Parathyroid adenoma (tissue), 2 donors: ENCODE measurements at regions not wholly inside any gene's neighbourhood (a gene's known extent, or its start where the extent isn't known, plus 50 kb on each side); places are given as distances from the start of the nearest gene placed in this dataset.

Experiments used
- H2AFZ ChIP-seq: fragments of 300-600 bp; sonication (generic); one replicate; pipeline ENCODE4 v1.7.0; 2017; ENCODE audit warnings: antibody characterized with exemption, mild to moderate bottlenecking
- H3K27ac ChIP-seq: fragments of 300-600 bp; sonication (generic); one replicate; pipeline ENCODE4 v1.7.0; 2017
- H3K27me3 ChIP-seq: fragments of 300-600 bp; sonication (generic); one replicate; pipeline ENCODE4 v1.7.0; 2017; ENCODE audit warnings: low read length; ENCODE audit not compliant: control insufficient read depth, insufficient read depth
- H3K36me3 ChIP-seq: fragments of 300-600 bp; sonication (generic); one replicate; pipeline ENCODE4 v1.7.0; 2017; ENCODE audit warnings: low read length; ENCODE audit not compliant: control insufficient read depth, insufficient read depth
- H3K4me1 ChIP-seq: fragments of 300-600 bp; sonication (generic); one replicate; pipeline ENCODE4 v1.7.0; 2017; ENCODE audit warnings: control low read depth
- H3K4me2 ChIP-seq: fragments of 300-600 bp; sonication (generic); one replicate; pipeline ENCODE4 v1.7.0; 2017; ENCODE audit warnings: low read length
- H3K4me3 ChIP-seq: fragments of 300-600 bp; sonication (generic); one replicate; pipeline ENCODE4 v1.7.0; 2017; ENCODE audit warnings: low read depth, low read length
- H3K79me2 ChIP-seq: fragments of 300-600 bp; sonication (generic); one replicate; pipeline ENCODE4 v1.7.0; 2017; ENCODE audit warnings: control low read depth
- H3K9ac ChIP-seq: fragments of 300-600 bp; sonication (generic); one replicate; pipeline ENCODE4 v1.7.0; 2017; ENCODE audit warnings: mild to moderate bottlenecking
- H3K9me3 ChIP-seq: fragments of 300-600 bp; sonication (generic); one replicate; pipeline ENCODE4 v1.7.0; 2017; ENCODE audit warnings: low read length; ENCODE audit not compliant: control insufficient read depth
- TF ChIP-seq, protein P1 (sequence below): fragments of 300-600 bp; sonication (generic); IDR thresholded peaks from one replicate; pipeline ENCODE4 v1.7.0; 2017; ENCODE audit warnings: antibody characterized with exemption, mild to moderate bottlenecking
- donor health status: primary hyperparathyroidism.

DNA sequence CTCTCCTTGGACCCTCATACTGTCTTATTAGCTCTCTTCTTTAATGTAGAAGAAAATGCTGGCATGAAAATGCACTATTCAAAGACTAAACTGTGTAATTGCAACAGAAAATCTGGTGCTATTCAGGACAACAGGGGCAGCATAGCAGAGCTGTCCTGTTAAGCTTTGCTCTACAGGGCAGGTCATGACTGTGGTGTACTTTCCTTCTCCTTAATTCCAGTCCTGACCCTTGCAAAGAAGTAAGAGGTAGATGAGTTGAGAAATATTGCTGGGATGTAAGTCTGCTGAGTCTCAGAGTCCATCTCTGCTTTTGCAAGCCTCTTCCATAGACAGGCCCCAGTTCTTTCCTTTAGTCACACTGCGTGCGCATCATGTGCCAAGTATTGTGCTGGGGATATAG, 52.6 kb upstream of the STK38L start:
- no peaks in the 10 kb centered on the region for H3K27me3 ChIP-seq
- no peak overlapping the region for H3K9ac ChIP-seq
- no peak overlapping the region for H2AFZ ChIP-seq
- no peaks in the 10 kb centered on the region for H3K79me2 ChIP-seq
- no peak overlapping the region for H3K4me3 ChIP-seq
- TF ChIP-seq, protein P1, sequence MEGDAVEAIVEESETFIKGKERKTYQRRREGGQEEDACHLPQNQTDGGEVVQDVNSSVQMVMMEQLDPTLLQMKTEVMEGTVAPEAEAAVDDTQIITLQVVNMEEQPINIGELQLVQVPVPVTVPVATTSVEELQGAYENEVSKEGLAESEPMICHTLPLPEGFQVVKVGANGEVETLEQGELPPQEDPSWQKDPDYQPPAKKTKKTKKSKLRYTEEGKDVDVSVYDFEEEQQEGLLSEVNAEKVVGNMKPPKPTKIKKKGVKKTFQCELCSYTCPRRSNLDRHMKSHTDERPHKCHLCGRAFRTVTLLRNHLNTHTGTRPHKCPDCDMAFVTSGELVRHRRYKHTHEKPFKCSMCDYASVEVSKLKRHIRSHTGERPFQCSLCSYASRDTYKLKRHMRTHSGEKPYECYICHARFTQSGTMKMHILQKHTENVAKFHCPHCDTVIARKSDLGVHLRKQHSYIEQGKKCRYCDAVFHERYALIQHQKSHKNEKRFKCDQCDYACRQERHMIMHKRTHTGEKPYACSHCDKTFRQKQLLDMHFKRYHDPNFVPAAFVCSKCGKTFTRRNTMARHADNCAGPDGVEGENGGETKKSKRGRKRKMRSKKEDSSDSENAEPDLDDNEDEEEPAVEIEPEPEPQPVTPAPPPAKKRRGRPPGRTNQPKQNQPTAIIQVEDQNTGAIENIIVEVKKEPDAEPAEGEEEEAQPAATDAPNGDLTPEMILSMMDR, result no peak
- H3K36me3 ChIP-seq, result no peaks in the 10 kb centered on the region
- H3K4me1 ChIP-seq, result no peaks in the 10 kb centered on the region
- H3K4me2 ChIP-seq, result no peak overlapping the region
- no peaks in the 10 kb centered on the region for H3K9me3 ChIP-seq
- H3K27ac ChIP-seq, result no peak overlapping the region

DNA sequence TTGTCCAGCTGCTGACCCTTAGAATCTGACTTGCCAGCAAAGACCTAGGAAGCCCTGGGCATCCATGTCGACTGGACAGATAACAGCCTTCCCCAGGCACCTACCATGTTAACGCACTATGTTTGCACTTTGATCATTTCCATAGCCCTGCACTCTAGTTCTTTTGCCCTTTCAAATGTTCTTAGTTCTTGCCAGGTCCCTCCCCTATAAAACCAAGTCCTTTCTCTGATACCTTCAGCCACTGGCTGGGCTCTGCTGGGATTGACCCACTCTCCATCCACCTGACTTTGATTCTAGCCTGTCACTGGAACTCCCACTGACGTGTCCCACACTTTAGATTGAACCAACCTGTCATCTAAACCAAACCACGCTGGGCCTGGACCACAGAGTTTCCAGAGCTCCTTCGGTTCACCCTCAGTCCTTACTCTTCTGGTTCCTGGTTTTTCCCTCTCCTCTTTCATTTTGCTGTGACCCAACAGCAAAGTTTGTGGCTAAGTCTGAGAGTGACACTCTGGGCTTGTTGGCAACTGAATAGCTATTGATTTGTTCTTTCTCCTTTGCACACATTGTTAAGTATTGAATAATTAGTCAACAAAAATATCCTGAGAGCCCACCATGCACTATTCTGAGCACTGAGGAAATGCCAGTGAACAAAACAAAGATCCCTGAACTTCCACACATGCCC, 51.8 kb upstream of the STK38L start:
- Histone ChIP-seq H3K36me3 (no peaks in the 10 kb centered on the region), H3K4me2 (no peak overlapping the region), H2AFZ (no peak overlapping the region), H3K27ac (no peak overlapping the region), H3K27me3 (no peaks in the 10 kb centered on the region), H3K4me1 (no peaks in the 10 kb centered on the region), H3K79me2 (no peaks in the 10 kb centered on the region), H3K9ac (no peak overlapping the region), H3K9me3 (no peaks in the 10 kb centered on the region), H3K4me3 (no peak overlapping the region)
- TF ChIP-seq, protein P1, result no peak

DNA sequence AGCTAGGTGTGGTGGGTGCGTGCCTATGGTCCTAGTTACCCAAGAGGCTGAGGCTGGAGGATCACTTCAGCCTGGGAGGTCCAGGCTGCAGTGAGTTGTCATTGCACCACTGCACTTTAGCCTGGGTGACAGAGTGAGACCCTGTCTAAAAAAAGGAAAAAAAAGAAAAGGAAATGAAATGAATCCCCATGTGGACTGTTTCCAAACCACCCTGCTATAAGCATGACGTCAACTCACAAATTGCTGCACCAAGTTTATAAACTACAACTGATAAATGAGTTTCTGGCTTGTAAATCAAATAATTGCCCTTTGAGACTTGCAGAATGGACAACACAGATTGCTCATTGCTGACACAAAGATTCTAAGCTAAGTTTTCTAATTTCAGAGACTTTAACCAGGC, 51.0 kb upstream of the STK38L start:
- TF ChIP-seq, protein P1, result no peak
- H3K79me2 ChIP-seq, result no peaks in the 10 kb centered on the region
- H3K36me3 ChIP-seq, result no peaks in the 10 kb centered on the region
- no peaks in the 10 kb centered on the region for H3K4me1 ChIP-seq
- H3K9ac ChIP-seq, result no peak overlapping the region
- H3K9me3 ChIP-seq, result no peaks in the 10 kb centered on the region
- no peak overlapping the region for H2AFZ ChIP-seq
- no peaks in the 10 kb centered on the region for H3K27me3 ChIP-seq
- no peak overlapping the region for H3K4me3 ChIP-seq
- H3K4me2 ChIP-seq, result no peak overlapping the region
- no peak overlapping the region for H3K27ac ChIP-seq

DNA sequence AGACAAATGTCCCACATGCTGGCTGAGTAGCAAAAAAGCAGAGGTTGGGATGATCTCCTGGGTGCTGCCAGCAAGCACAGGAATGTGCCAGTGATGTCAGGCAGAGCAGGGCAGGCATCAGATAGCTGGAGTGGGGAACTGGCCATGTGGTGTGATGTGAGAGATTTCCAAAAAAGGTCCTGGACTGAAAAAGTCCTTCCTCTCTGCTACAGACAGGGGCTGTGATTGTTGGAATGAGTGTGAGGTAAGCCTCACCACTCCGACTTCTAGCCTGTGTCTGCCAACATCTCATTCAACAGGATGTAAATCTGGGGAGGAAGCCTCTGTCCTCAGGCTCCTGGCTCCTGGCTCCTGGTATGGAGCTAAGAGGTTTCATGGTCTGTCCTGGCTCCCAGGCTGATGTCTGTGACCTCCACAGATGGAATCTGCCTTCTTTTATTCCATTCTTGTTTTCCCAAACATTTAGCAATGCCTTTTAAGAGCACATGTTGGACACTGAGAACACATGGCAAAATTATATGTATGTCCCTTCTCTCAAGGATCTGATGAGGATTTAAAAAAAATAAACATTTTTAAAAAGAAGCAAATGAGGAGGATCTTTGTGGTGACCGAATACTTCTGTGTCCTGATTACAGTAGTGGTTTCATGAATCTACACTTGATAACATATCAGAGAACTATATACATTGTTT, 50.1 kb upstream of the STK38L start:
- no peak overlapping the region for H3K9ac ChIP-seq
- no peaks in the 10 kb centered on the region for H3K4me1 ChIP-seq
- H3K79me2 ChIP-seq, result no peaks in the 10 kb centered on the region
- H2AFZ ChIP-seq, result no peak overlapping the region
- TF ChIP-seq, protein P1, result no peak
- no peak overlapping the region for H3K4me3 ChIP-seq
- H3K27ac ChIP-seq, result no peak overlapping the region
- no peak overlapping the region for H3K4me2 ChIP-seq
- no peaks in the 10 kb centered on the region for H3K9me3 ChIP-seq
- H3K36me3 ChIP-seq, result no peaks in the 10 kb centered on the region
- no peaks in the 10 kb centered on the region for H3K27me3 ChIP-seq
